Progenitor cell of endocrine pancreas (in vitro differentiated cells): ENCODE measurements at regions not wholly inside any gene's neighbourhood (a gene's known extent, or its start where the extent isn't known, plus 50 kb on each side); places are given as distances from the start of the nearest gene placed in this dataset.

Experiments
- DNase-seq: peaks from one replicate; pipeline ENCODE4 v3.0.0; 2021; ENCODE audit warnings: low spot score; ENCODE audit not compliant: unreplicated experiment
- H3K27ac Mint-ChIP-seq: 2 replicates; pipeline ENCODE4 v1.8.0; 2021; ENCODE audit warnings: mild to moderate bottlenecking, moderate library complexity, mixed read lengths
- H3K27me3 Mint-ChIP-seq: 2 replicates; pipeline ENCODE4 v1.8.0; 2021; ENCODE audit warnings: mixed read lengths
- H3K36me3 Mint-ChIP-seq: 2 replicates; pipeline ENCODE4 v1.8.0; 2022; ENCODE audit warnings: mixed read lengths; ENCODE audit not compliant: insufficient read depth
- H3K4me1 Mint-ChIP-seq: 2 replicates; pipeline ENCODE4 v1.8.0; 2021; ENCODE audit warnings: low read depth, mixed read lengths
- H3K4me3 Mint-ChIP-seq: 2 replicates; pipeline ENCODE4 v1.8.0; 2021; ENCODE audit warnings: low read depth, mild to moderate bottlenecking, moderate library complexity, mixed read lengths
- H3K9me3 Mint-ChIP-seq: 2 replicates; pipeline ENCODE4 v1.8.0; 2021; ENCODE audit warnings: low read depth, mixed read lengths
- TF ChIP-seq, protein P1 (sequence below): fragments of 200-600 bp; sonication (generic); IDR thresholded peaks from one replicate; pipeline ENCODE4 v1.5.0; 2021; ENCODE audit warnings: antibody characterized with exemption, mild to moderate bottlenecking; ENCODE audit not compliant: unreplicated experiment

DNA sequence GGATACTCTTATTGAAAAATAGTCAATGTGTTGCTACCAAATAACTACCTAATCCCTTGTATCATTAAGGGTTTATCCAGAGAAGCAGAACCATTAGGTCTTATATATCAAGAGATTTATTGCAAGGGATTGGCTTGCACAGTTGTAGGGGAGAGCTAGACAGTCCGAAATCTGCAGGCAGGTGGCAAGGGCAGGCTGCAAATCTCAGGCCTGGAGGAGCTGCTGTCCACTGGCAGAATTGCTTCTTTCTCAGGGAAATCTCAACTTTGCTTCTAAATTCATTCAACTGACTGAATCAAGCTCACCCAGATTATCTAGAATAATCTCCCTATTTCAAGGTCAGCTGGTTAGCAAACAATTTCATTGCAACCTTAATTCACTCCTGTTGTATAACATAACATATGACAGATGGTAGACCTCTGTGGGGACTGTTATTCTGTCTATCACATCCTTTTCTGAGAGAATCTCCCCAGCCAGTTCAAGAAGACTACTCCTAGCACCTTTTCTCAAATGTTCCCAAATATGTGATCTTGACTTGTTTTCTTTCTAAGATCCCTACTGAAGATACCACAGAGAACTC, 194.2 kb downstream of the NHLRC3 start:
- Mint-ChIP-seq H3K27ac (no peak overlapping the region), H3K4me1 (no peaks in the 10 kb centered on the region), H3K9me3 (no peaks in the 10 kb centered on the region), H3K4me3 (no peak overlapping the region), H3K36me3 (no peaks in the 10 kb centered on the region), H3K27me3 (peaks cover 12% of the 10 kb centered on the region)
- TF ChIP-seq, protein P1, sequence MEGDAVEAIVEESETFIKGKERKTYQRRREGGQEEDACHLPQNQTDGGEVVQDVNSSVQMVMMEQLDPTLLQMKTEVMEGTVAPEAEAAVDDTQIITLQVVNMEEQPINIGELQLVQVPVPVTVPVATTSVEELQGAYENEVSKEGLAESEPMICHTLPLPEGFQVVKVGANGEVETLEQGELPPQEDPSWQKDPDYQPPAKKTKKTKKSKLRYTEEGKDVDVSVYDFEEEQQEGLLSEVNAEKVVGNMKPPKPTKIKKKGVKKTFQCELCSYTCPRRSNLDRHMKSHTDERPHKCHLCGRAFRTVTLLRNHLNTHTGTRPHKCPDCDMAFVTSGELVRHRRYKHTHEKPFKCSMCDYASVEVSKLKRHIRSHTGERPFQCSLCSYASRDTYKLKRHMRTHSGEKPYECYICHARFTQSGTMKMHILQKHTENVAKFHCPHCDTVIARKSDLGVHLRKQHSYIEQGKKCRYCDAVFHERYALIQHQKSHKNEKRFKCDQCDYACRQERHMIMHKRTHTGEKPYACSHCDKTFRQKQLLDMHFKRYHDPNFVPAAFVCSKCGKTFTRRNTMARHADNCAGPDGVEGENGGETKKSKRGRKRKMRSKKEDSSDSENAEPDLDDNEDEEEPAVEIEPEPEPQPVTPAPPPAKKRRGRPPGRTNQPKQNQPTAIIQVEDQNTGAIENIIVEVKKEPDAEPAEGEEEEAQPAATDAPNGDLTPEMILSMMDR: no peak
- DNase-seq: no peak

DNA sequence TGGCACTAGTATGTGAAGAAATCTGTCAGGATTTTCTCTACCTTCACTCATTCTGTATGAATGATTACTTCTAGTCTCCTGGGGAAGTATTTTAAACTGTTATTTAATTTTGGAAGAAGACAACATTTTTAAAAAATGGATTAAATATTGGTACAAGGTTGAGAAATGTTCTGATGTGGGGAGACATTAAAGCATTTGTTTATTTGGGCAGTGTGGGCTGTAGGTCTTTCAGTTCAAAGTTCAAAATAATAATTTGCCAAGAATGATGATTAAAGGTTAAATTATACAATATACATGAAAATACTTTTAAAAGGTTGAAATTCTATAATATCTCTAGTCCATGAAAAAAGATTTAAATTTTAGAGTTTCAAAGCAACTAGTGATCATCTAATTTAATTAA, 194.7 kb downstream of the NHLRC3 start:
- no peaks in the 10 kb centered on the region for H3K4me1 Mint-ChIP-seq
- H3K36me3 Mint-ChIP-seq: no peaks in the 10 kb centered on the region
- H3K27me3 Mint-ChIP-seq: peaks cover 16% of the 10 kb centered on the region
- TF ChIP-seq, protein P1: no peak
- H3K27ac Mint-ChIP-seq: no peak overlapping the region
- no peak for DNase-seq
- no peak overlapping the region for H3K4me3 Mint-ChIP-seq
- H3K9me3 Mint-ChIP-seq: no peaks in the 10 kb centered on the region

DNA sequence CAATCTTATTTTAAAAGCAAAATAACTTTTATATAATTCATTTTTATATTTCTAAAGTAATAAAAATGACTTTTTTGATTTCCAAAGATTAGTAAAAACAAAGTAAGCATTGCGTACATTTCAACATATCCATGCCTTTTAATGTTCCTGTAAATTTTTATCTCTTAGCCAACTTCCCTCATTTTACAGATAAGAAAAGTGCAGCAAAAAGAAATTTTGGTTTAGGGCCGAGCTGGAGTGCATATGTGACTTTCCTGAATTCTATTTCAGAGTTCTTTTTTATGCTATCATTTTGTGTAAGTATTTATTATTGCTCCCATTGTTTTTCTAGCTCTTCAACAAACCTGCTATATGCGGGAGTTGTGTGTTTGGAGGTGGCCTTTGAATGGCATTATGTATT, 195.3 kb downstream of the NHLRC3 start:
- Mint-ChIP-seq H3K27ac (no peak overlapping the region), H3K4me3 (no peak overlapping the region), H3K27me3 (peaks cover 16% of the 10 kb centered on the region), H3K9me3 (no peaks in the 10 kb centered on the region), H3K4me1 (no peaks in the 10 kb centered on the region), H3K36me3 (no peaks in the 10 kb centered on the region)
- DNase-seq: no peak
- TF ChIP-seq, protein P1: no peak

DNA sequence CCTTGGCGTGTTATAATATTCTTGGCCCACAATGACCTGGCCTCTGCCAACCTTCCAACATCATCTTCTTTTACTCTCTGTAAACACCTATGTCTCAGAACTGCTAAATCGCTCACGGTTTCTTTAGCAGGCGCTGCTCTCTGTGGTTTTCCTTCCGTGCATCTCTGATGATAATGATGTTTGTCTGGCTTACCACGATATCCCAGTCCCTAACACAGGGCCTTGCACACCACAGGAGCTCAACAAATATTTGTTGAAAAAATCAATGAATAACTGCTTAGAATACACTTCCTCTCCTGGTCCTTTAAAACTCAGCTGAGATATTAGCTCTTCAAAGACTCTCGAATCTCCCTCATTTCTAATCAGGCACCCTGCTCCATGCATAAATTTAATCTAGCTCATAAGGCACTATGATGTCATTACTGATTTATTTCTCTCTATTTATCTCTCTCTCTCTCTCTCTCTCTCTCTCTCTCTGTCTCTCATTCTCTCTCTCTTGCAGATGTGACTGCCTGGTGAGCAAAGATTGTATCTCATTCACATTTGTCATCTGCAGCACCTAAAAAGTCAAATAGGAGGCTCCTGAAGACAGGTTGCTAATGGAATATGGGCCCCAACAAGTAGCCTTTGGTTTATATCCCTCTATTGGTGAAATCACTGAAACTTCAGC, 206.4 kb downstream of the NHLRC3 start:
- TF ChIP-seq, protein P1: no peak
- H3K9me3 Mint-ChIP-seq: peaks cover under 1% of the 10 kb centered on the region
- no peak for DNase-seq
- H3K27ac Mint-ChIP-seq: peak overlapping the region; percentile 12
- peaks cover 24% of the 10 kb centered on the region for H3K4me1 Mint-ChIP-seq
- no peak overlapping the region for H3K4me3 Mint-ChIP-seq
- peaks cover 21% of the 10 kb centered on the region for H3K27me3 Mint-ChIP-seq
- H3K36me3 Mint-ChIP-seq: no peaks in the 10 kb centered on the region

- no peak for DNase-seq
- peaks cover 22% of the 10 kb centered on the region for H3K27me3 Mint-ChIP-seq
- no peaks in the 10 kb centered on the region for H3K36me3 Mint-ChIP-seq
- TF ChIP-seq, protein P1: no peak
- no peaks in the 10 kb centered on the region for H3K9me3 Mint-ChIP-seq
- H3K4me3 Mint-ChIP-seq: no peak overlapping the region
- H3K27ac Mint-ChIP-seq: no peak overlapping the region
- H3K4me1 Mint-ChIP-seq: peaks cover 24% of the 10 kb centered on the region
Measured at GRCh38 chr13:39245688-39246087, 207.4 kb downstream of the NHLRC3 start.
